Activated CD4-positive, CD25-positive, alpha-beta regulatory T cell treated with anti-CD3 and anti-CD28 coated beads, Interleukin-2, amount 50 U/mL, for 24 hours (primary cell): ENCODE measurements at regions not wholly inside any gene's neighbourhood (a gene's known extent, or its start where the extent isn't known, plus 50 kb on each side); places are given as distances from the start of the nearest gene placed in this dataset.
"Not testable (repeated sequence)": the region's sequence is repeated elsewhere in the genome, so short reads cannot be mapped to it uniquely, and the experiment has no call there.

Experiments used
- ATAC-seq, 2 donors: fragments of 150-1000 bp; cut with Tn5 transposase; one replicate each; pipeline ENCODE4 v1.10.0; 2021; ENCODE audit warnings: mild to moderate bottlenecking in 1 of 2, moderate library complexity in 1 of 2

DNA sequence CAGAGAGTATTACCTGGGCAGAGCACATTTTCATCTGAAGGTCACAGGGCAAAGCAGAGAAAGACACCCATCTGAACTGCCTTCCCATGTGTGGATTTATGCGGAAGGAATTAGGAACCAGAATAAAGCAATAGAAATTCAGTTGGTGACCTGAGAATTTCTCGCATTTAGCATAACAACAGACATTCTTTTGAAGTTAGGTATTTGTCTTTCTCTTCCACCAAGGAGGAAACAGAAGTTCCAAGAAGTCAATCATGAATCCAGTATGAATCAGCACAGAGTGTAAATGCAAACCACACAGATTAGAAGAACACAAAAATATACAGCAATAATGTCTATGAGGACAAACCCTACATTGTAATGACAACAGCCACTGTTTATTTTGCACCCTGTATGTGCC is 515.2 kb upstream of the BRINP1 start:
- ATAC-seq: no peak

DNA sequence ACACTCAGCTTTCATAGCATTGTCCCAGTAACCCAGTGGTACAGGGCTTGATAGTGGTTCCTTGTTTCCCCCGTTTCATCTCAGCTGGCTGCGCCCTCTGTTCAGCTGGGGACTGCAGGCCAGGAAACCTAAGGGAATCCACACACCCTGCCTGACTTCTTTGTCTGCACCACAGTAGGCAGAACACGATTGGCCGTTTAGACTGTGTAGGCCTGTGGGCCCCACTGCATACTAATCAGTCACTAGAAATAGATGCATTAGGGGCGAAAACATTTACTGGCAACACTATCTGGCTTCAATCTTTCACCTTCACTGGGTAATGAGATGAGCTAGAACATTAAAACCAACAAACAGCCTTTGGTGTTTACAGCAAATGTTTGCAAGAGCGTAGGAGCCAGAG is 512.7 kb upstream of the BRINP1 start:
- ATAC-seq: no peak

DNA sequence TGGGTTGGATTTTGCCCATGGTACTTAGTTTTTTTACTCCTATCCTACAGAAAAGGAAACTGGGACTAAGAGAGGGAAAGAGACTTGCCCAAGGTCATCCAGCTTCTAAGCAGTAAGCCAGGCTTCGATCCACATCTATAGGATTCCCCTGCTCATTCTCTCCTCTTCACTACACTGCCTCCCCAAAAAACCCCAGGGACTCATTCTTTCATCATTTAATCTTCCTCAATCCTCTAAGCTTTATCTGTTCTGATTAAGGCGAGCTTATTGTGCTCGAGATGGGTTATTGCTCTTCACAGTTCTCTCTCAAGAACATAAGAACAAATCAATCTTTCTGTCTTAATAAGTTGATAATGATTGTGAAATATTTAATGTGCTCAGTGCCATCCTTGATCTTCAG is 511.1 kb upstream of the BRINP1 start:
- ATAC-seq: no peak

DNA sequence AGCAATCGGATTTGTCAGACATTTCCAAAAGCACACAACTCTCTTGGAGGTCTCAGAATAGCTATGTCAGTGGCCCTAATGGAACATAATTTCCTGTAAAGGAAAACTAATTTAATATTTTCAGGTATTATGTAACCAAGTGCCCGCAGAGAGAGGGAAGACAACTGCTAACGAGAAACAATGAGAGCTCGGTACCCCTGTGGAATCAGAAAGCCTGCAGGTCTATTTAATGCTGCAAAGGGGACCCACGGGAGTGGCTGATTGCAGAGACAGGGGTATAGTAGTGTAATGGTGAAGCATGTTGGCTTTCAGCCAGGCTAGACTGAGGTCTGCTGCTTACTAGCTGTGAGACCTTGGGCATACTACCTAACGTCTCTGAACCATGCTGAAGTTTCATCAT is 508.1 kb upstream of the BRINP1 start:
- ATAC-seq: no peak

DNA sequence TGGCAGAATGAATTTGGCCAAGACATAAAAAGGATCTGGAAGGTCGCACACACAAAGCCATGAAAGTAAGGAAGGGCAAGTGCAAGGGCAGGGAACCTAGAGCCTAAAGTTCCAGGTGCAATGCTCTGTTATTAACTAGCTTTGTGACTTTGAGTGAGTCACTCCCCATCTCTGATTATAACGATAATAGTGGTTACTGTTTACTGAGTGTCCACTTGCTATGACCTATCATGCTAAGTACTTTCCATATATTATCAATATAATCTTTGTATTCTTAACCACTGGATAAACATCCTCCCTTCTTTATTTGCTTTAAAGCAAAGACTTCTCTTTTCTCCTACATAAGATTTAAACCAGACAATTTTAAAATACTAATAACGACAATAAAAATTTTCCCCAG is 504.6 kb upstream of the BRINP1 start:
- no peak for ATAC-seq

DNA sequence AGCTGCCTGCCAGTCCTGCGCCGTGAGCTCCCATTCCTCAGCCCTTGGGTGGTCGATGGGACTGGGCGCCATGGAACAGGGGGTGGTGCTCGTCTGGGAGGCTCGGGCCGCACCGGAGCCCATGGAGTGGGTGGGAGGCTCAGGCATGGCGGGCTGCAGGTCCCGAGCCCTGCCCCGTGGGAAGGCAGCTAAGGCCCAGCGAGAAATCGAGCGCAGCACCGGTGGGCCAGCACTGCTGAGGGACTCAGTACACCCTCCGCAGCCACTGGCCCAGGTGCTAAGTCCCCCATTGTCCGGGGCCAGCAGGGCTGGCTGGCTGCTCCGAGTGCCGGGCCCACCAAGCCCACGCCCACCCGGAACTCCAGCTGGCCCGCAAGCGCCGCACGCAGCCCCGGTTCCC is 501.0 kb upstream of the BRINP1 start:
- ATAC-seq: not testable (repeated sequence)

DNA sequence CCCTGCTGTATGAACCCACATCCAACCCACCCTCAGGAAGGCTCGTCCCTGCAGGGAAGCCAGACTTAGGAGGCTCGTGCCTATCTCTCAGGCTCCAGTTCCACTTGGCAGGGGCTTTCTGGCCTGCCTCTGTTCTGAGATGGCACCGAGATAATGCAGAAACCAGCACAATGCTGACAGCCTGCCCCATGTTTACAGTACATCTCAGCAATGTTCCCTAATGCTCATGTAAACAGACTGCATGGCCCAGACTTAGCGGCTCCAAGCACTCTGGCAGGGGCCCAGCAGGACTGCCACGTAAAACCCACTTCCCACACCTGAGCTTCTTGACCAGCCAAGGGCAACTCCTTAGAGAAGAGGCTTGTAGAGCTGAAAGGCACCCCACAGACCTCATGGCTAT is 499.5 kb upstream of the BRINP1 start:
- no peak for ATAC-seq

DNA sequence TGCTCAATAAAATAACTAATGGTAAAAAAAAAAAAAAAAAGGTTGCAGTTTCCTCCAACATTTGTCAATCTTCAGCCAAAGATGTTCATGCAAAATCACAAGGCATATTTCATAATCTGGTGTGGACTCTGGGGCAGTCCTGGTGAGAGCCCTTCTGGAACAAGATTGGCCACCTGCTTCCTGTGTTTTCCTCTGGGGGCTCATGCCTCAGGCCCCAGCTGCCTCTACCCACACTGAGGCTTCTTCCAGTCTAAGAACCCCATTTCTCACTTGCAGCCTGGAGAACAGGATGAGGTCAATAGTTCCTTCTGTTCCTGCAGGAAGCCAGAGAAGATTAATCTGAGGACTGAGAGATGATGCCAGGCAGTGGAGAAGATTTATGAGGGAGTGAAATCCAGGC is 492.6 kb upstream of the BRINP1 start:
- no peak for ATAC-seq

DNA sequence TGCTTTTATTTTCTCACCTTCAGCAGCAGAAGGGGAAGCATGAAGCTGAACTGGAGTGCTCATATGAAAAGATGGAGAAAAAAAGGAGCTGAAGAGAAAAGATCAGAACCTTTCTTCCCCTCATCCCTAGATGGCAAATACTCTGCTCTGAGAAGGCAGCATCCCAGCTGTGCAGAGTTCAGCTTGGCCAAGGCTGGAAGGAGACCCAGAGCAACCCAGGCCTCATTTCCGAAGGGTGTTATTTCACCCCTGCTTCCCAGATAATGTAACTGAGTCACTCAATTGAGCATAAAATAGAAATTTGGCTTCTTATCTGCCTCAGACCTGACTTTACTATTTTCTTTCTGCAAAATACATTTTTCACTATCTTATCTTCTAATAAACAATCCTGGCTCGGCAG is 489.9 kb upstream of the BRINP1 start:
- no peak for ATAC-seq

DNA sequence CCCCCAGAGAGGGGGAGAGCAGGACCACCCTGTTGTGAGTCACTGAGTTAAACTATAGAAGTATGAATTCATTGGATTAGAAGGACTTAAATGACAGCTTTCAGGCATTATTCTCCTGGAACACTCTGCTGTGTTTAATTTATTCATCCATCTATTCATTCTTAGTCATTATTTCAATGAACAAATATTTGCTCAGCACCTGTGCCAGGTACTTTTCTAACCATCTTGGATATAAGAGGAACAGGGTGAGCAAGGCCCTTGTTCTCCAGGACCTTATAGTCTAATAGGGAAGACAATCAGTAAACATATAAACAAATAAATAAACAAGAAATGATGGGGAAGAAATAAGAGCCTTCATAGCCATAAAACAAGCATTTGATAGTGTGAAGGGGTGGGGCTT is 483.9 kb upstream of the BRINP1 start:
- ATAC-seq: no peak

DNA sequence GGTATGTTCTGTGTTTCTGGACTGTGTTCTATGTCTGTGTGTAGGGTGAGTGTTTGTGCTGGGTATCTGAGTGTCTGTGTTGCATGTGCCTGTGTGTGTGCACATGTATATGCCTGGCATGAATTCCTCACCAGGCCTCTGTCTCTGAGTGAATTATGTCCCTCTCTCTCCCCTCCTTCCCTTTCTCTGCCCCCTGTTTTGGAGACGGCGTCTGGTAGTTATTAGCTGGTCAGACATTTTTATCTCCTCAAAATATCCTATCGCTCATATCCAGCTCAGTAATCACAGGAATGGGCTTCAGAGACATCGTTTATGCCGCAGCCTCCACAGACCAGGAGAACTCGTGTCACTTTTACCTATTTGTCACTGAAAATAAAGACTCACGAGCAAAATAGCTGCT is 483.2 kb upstream of the BRINP1 start:
- no peak for ATAC-seq

DNA sequence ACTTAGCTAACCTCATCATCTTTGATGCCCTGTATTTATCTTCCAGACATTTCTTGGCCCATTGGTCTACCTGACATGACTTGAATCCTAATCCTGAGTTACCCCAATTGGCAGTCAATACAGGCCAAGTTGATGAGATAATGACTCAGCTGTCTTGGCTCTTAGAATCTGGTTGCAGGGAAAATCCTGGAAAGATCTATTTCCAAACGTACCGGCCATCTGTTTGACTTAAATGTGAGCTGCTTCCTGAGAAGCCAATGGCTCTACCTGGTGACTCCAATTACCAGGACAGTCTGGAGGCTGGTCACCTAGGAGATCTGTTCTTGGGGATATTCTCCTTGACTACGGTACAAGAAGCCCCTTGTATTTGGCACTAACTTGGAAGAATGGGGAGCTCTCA is 475.2 kb upstream of the BRINP1 start:
- ATAC-seq: no peak

DNA sequence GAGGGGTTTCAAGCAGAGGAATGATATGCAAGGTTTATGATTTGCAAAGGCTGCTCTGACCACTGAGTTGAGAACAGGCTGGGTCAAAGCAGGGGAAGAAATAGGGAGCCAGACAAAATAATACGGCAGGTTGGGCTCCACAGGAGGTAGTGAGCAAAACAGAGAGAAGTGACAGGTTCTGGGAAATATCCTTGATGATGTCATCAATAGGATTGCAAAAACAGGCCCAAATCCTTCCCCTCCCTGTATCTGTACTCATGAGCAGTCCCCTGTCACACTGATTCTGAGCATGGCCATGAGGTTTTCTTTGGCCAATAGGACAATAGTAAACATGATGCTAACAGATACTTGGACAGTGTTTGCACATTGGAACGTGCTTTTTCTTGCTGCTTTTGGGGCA is 471.8 kb upstream of the BRINP1 start:
- ATAC-seq: no peak

DNA sequence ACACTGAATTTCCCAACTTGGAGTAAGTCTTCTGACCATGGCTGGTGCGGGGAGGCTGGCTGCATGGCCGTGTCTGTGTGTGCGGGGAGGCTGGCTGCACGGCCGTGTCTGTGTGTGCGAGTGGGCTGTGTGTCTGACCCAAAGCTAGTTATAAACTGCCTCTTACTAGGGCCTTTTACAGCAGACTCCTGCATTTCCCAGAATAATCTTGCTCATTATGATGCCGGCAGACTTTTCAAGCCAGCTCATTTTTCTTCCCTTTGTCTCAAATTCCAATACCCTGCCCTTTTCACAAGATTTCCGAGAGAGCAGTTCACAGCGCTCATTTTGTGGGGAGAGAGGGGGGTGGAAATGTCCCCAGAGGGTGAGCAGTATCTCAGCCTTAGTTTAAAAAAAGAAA is 470.7 kb upstream of the BRINP1 start:
- ATAC-seq: no peak

DNA sequence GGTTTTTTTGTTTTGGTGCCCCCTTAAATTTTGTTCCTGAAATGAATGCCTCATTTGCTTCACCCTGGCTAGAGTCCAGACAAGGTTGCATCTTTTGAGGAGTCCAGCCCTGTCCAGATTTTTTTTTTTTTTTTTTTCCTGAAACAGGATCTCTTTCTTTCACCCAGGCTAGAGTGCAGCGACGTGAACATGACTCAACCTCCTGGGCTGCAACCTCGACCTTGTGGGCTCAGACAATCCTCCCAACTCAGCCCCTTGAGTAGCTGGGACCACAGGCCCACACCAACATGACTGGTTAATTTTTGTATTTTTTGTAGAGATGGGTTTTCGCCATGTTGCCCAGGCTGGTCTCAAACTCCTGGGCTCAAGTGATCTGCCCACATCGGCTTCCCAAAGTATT is 469.0 kb upstream of the BRINP1 start:
- no peak for ATAC-seq

DNA sequence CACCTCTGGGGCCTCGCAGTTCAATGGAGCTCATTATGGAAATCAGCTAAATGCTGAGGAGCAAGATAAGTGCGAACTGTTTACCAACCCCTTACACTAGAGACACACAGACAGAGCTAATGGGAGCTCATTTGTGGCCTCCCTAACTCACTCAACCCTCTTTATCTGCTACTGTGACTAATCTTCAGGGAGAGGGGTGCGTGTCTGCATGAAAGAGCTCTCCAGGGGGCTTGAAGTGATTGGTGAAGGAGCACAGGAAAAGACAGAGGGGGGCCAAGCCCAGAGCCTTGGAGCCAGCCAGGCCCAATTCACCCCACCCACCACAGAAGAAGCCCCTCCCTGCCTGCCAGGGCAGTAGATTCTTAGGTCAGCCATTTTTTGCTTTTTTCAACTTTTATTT is 466.8 kb upstream of the BRINP1 start:
- ATAC-seq: no peak

DNA sequence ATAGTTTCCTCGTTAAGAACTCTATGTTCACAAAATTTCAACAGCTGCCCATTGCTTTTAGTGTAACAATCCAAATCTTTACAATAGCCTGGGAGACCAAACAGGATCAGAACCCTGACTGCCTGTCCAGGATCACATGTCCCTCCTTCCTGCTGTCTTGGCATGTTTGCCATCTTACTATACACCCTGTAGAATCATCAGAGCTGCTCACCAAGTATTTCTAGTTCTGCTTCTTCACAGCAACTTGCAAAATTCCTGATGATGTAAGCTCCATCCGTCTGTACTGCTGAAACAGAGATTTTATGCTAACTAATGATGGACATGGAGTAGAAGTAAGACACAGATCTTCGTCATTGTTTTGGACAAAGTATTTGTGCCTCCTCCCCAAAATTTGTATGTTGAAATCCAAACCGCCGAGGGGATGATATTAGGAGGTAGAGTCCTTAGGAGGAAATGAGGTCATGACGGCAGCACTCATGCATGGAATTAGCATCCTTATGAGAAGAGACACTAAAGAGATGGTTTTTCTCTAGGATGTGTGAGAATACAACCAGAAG is 464.9 kb upstream of the BRINP1 start:
- ATAC-seq: no peak

DNA sequence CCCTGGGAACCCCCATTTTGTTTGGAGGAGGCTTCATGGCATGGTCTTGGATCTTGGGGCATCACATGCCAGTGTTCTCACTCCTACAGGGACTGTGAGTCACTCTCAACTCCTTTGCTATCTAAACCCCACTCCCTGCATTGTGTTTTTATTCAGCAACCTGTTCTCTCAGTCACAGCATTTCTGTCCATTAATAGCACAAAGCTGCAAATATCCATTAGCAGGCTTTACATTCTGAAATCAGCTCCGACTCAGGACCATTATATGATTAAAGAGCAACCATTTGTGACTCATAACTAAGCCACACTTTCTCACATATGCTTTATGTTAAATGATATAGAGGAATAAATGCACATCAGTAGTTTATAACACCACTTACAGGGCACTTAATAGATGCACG is 462.1 kb upstream of the BRINP1 start:
- ATAC-seq: no peak

DNA sequence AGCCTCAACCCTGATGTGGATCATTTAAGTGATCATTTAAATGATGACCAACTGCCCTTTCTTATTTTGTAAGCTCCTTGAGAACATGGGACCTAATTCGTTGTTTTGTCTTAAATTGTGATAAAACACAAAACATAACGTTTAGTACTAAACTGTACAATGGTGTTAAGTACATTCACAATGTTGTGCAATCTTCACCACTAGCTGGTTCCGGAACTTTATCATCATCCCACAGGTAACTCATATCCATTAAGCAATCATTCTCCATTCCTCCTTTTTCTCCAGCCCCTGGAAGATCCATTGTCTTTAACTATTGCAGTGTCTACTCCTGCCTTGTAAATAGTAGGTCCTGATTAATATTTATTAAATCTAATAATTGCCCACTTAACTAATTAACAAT is 460.5 kb upstream of the BRINP1 start:
- no peak for ATAC-seq

DNA sequence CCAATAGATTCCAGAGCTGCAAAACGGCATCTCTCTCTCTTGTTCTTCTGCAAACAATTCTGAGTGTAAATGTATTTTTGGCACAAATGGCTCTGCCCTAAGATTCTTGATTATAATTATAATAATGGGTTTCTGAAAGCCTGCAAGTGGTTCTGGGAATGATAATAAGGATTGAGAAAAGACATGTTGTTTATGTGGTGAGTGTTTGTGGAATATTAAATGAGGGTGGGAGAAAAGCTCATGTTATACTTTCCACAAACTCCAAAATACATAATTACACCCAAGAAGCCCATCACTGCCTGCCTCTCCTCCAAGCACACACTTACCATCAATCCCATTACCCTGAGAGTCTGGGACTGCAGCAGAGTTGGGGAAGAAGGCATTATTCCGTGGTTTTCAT is 460.0 kb upstream of the BRINP1 start:
- no peak for ATAC-seq

DNA sequence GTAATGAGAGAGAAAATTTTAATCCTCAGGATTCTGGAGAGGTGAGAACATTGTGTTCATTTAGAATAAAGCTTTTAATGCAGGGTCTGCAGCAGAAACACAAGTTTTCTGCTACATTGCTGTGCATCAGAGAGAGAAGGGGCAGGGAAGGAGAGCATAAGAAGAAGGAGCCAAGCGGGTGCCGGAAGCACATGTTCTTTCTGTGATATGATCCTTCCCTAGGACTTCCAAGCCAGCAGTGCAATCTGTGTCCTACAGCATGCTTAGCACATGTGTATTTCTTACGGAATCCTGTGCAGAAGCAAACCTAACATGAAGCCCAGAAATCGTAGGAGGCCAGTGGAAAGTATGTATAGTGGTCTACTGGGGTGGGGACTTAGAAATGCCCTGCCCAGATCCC is 458.3 kb upstream of the BRINP1 start:
- ATAC-seq: no peak

DNA sequence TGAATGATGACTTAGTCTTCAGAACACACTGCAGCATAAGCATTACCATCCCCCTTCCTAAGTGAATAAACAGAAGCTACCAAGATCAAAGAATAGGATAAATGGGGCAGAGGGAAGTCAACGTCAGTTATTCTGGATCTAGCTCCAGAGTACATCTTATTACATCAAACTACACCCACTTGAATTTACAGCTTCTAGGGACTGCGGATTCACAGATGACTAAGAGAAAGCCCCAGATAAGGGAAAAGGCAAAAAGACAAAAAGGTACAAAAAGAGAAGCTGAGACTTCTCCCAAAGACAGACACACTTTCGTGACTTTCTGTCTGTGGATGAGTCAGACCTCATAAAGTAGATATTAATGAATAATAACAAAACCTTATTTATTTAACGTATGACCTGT is 457.9 kb upstream of the BRINP1 start:
- no peak for ATAC-seq

DNA sequence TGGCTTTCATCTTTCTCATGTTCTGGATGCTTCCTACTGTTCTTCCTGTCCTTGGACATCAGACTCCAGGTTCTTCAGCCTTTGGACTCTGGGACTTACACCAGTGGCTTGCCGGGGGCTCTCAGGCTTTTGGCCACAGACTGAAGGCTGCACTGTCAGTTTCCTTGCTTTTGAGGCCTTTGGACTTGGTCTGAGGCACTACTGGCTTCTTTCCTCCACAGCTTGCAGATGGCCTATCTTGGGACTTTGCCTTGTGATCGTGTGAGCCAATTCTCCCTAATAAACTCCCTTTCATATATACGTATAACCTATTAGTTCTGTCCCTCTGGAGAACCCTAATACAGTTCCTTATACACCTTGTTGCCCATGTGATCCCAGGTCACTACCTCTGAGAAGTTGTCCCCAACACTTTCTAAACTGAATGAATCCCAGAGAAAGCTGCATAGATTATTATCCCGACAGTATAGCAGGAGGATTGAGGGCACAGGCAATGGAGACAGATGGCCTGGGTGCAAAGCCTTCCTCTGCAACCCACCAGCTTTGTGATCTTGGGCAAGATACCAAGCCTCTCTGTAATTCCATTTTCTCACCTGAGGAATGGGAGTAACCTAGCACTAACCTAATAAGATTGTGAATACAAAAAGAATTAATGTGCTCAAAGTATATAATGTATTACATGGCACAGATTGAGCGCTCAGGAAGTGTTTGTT is 449.6 kb upstream of the BRINP1 start:
- ATAC-seq: no peak

DNA sequence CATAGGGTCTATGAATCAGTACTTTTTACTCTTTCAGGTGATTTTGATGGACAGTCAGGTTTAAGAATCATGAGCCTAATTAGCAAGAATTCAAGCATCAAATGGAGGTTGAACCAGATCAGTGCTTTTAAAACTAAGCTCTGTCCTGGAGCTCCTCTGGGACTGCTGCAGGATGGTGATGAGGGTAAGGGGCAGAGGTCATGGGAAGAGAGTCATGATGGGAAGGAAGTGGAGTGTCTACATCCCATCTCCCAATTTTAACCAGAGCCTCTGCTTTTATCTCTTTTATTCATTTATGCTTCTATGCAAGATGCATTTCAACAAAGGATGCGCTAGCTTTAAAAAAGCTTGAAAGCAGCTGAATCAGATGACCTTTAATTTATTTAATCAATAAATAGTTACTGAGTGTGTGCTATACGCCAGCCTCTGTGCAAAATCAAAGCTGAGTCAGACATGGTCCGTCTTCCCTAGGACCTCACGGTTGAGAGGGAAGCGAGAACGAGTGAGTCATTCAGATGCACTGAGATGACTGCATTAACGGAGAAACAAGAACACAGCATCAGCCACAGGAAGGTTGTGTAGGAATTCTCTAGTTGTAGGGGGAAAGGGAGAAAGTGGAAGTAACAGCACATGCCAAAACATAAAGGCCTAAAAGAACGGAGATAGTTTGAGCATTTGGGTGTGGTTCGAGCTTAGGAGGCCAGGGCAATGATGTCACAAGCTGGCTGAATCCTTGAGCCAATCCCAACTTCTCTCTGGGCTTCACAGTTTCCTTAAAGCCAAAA is 441.6 kb upstream of the BRINP1 start:
- no peak for ATAC-seq

DNA sequence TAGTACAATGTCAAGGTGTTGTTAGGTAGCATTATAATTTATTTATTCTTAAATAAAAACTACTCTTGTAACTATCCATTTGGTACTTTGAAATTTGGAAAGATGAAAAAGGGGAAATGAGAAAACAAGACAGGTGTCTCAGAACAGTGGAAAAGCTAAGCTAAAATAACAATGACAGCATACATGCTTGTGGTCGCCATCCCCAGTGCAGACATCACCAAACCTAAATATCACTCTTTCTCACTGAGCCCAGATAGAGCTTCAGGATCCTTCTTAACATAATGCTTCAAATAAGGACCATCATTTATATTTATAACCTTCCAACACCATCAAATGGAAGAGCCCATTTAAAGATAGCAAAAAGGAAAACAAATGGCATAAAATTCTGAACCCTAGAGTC is 434.4 kb upstream of the BRINP1 start:
- ATAC-seq: no peak
